ENCODE measurements at regions not wholly inside any gene's neighbourhood (a gene's known extent, or its start where the extent isn't known, plus 50 kb on each side); places are given as distances from the start of the nearest gene placed in this dataset.

DNA sequence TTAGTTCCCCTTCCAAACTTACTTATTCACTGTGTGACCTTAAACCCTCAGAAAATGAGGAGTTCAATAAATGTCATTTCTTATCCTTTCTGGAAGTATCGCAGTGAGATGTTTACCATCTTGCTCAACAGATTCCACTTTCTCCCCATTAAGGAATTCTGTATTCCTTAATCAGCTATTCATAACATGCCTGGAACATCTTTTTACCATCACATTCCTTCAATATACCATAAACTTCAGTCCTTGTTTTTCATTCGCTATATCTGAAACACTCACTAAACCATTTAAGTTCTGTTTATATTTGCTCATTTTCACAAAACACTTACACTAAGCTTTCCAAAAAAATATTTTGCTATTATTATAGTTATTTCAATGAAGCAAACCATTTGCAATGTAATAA lies 1158.6 kb downstream of the CDH12 start:
- POLR2A ChIA-PET = no interaction called here
- CTCF ChIA-PET = no interaction called here

DNA sequence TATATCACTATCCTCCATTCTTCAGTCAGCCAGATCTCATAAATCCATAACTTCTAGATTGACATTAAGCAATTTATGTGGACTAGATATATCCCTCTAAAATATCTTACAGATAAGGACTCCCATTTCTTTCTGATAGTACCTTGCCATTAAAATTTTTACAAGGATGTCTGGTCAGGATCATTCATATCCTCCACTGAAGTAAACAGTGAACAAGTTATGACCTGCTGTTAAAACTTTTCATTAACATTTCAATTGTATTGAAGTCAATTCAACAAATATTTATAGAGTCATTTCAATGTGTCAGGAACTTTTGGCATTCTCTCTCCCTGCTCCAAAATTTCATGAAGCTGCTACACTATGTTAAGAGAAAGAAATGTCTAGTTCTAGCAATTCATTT lies 1159.6 kb downstream of the CDH12 start:
- ChIA-PET POLR2A (no interaction called here), CTCF (no interaction called here)

DNA sequence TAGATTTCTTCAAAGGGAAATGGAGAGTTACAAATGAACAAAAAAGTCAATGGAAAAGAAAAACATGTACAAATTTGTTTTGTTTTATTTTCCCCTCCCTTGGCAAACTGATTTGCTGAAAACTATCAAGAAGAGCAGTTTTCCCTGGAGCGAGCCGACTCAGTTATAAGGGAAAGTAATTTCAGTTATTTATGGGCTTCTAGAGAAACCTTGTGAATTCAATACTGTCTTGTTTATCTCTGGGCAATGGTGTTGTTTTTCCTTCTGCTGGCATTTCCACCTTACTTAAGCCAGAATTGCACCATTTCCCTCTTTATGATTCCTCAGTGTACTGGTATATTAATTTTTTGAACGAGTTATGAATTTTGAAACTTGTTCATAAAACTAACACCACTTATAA lies 1163.6 kb downstream of the CDH12 start:
- CTCF ChIA-PET = interaction anchor here (0.5 kb wide), 1 partner anchor 46 kb away, joined by 3 read pairs; no protein-coding TSS in a partner anchor
- POLR2A ChIA-PET = no interaction called here

DNA sequence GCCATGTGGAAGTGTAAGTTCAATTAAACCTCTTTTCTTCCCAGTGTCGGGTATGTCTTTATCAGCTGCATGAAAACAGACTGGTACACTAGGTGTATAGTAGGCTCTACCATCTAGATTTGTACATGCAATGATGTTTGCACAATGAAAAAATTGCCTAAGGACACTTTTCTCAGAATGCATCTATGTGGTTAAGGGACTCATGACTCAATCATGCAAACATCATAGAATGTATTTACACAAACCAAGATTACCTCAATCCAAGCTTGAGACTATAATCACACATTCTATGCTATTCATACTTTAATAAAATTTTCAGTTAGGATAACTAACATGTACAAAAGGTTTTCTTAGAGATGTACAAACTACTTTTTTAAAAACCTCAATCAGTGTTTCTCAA lies 1164.5 kb downstream of the CDH12 start:
- CTCF ChIA-PET = no interaction called here
- POLR2A ChIA-PET = no interaction called here

DNA sequence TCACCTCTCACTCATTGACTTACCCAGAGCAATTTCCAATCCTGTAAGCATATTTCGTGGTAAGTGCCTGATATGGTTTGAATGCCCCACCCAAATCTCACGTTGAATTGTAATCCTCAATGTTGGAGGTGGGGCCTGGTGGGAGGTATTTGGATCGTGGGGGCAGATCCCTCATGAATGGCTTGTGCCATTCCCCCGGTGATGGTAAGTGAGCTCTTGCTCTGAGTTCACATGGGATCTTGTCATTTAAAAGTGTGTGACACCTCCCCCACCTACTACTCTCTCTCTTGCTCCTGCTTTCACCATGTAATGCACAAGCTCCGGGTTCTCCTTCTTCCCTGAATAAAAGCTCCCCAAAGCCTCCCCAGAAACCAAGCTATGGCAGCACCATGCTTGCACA lies 1165.5 kb downstream of the CDH12 start:
- ChIA-PET POLR2A (no interaction called here), CTCF (no interaction called here)

DNA sequence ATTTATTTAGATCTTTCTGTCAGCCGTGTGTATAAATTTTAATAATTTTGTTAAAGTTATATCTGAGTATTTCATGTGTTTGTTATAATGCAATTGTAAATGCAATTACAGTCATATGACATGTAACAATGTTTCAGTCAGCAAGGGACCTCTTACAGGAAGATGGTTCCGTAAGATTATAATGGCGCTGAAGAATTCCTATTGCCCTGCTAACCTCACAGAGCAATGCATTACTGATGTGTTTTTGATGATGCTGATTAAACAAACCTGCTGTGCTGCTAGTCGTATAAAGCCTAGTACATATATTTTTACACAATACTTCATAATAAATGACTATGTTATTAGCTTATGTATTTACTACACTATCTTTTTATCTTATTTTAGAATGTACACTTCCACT lies 1166.4 kb downstream of the CDH12 start:
- POLR2A ChIA-PET = no interaction called here
- CTCF ChIA-PET = no interaction called here

DNA sequence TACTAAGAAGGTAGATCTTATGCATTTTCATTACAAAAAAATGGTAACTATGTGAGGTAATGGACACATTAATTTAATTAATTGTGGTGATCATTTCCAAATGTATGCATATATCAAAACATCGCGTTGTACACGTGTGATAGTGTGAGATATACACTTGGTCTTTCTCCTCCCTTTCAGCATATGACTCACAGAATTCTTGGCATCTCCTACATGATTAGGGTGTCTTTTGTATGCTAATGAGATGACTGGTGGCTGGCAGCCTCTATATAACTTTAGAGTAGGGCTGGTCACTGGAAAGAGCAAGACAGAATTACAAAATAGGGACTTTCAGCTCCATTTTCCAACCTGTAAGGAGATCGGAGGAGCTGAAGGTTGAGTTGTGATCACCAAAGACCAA lies 1167.6 kb downstream of the CDH12 start:
- CTCF ChIA-PET = no interaction called here

DNA sequence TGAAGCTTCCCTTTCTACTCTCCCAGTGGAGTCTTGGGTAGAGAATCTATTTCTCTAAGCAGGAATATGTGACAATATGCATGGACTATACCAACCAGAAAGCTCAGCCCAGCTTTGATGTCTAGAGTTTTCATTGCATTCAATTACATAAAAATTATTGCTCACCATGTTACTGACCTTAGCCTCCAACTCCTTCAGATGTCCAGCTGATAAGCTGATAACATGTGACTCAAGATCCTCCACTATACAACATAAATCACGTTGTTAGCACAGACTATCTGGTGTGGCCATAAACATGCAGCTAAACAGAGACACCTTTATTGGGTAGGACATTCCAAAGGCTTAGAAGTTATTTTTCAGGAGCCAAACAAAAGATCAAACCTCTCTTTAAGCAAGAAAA lies 1168.2 kb downstream of the CDH12 start:
- ChIA-PET CTCF (no interaction called here), POLR2A (no interaction called here)

More for the DNA sequence above, 1167.6 kb downstream of the CDH12 start:
- POLR2A ChIA-PET = no interaction called here

DNA sequence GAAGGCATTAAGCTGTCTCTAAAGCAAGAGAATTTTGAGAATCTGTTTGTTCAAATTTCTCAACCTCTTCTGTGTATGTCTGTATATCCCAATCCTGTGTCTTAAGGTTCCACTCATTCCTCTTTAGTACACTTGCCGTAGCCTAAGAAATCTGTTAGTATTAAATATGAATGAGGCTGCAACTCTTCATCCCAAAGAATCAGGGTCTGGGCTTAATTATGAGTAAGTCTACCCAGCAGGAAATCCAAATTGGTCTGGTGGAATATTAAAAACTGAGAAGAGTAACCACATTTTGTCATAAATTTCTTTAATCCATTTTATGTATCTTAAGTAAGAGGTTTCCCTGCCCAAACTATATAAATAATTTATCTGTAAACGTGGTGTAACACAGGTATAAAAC lies 1171.2 kb downstream of the CDH12 start:
- CTCF ChIA-PET = no interaction called here
- POLR2A ChIA-PET = no interaction called here

DNA sequence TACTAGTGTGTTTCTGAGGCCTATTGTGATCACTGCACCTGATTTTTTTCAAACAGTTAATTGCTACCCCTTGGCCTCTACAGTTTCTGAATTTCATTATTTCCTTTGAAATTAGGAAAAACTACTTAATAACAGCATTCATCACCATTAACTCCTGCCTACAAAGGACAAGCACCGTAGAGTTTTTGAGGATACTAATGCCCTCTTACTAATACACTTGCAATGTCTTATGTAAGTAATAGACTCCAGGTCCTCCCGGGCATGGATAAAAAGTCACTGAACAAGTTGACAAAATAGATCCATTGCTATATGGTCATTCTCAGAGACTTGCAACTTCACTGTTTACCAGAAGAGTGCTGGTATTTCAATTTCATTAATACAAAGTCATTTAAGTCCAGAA lies 1172.5 kb downstream of the CDH12 start:
- CTCF ChIA-PET = no interaction called here
- POLR2A ChIA-PET = no interaction called here

DNA sequence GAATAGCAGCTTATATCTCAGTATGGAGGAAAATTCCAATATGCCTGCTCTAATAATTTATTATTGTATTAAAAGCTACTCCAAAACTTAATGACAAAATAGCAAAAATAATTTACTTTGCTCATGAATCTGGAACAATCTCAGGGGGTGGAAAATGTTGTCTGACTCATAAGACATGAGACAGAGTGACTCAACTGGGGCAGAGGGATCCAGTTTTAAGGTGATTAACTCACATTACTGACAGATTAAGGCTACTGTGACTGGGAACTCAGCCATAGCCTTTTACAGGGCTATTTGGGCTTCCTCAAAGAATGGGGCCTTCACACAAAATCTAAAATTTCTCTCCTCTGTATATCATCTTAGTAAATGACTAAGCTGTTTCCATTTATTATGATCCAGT lies 1172.9 kb downstream of the CDH12 start:
- CTCF ChIA-PET = no interaction called here
- POLR2A ChIA-PET = no interaction called here

DNA sequence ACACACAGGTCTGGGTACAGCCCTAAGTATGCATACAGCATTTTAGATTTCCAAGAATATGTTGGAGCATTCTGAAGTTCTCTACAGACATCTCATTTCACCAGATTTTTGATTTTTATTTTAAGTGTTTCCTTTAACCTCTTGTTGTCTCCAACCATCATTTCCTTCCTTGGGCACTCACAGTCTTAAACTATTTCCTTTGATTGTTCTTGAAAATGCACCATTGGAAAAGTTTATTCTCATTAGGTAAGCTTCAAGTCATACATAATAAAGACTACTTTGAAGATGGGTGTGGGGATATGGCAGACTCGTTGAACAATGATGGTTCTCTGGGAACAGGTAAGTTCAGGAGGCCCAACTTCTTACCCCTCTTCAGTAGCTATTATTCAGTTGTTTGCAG lies 1174.6 kb downstream of the CDH12 start:
- POLR2A ChIA-PET = no interaction called here
- CTCF ChIA-PET = no interaction called here

DNA sequence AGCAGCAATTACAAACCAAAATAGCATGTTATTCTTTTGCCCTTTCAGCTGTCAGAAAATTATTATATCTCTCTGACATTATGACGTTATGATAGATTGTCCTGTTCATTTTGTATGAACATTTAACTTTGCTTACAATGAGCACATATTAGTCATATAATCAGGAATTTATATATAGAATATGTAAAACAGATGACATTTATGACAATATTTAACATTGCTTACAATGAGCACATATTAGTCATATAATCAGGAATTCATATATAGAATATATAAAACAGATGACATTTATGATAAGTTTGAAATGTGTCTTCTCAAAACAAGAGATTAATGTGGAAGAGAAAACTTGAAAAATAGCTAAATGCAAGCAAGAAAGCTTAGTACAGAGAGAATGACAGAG lies 1180.2 kb downstream of the CDH12 start:
- CTCF ChIA-PET = no interaction called here
- POLR2A ChIA-PET = no interaction called here

DNA sequence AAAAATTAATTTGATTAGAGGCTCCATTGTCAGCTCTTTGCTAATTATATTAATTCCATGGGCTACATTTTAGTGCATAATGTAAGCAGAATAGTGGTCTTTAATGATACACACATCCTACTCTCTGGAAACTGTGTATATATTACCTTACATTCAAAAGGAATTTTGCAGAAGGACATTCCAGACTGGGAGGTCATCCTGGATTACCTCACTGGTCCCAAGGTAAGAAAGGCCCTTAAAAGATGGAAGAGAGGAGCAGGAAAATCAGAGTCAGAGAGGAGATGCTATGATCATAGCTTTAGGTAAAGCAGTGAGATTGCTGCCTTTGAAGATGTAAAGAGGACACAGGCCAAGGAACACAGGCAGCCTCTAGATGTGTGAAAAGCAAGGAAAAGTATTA lies 1180.8 kb downstream of the CDH12 start:
- ChIA-PET CTCF (no interaction called here), POLR2A (no interaction called here)

DNA sequence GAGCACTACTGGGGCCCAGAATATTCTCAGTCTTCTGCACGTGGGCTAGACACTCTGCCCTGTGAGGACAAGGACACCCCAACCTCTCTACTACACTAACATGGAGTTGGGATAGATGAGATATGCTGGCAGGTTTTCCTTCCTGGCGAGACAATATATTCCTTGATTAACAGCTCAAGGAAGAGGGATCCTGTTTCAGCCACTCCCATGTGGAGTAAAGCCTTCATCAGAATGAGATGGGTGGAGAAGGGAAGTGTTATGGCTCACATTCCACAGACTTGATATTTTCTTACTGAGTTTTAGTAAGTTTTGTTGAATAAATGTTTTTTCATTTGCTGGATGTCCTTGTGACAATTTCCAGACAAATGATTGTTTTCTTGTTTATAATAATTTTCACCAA lies 1187.6 kb downstream of the CDH12 start:
- CTCF ChIA-PET = no interaction called here
- POLR2A ChIA-PET = no interaction called here

DNA sequence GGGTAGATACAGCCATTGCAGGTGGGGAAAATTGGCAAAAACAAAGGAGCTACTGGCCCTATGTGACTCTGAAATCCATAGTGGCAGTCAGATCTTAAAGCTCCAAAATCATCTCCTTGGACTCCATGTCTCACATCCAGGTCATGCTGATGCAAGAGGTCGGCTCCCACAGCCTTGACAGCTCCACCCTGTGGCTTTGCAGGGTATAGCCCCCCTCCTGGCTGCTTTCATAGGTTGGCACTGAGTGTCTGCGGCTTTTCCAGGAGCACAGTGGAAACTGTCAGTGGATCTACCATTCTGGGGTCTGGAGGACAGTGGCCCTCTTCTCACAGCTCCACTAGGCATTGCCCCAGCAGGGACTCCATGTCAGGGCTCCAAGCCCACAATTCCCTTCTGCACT lies 1190.1 kb downstream of the CDH12 start:
- ChIA-PET POLR2A (no interaction called here), CTCF (no interaction called here)

DNA sequence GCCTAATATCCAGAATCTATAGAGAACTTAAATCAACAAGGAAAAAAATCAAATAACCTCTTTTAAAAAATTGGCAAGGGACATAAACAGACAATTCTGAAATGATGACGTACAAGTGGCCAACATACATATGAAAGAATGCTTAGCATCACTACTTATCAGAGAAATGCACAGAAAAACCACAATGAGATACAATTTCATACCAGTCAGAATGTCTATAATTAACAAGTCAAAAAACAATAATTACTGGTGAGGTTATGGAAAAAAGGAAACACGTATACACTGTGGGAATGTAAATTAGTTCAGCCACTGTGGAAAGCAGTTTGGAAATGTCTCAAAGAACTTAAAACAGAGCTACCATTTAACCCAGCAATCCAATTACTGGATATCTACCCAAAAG lies 1192.0 kb downstream of the CDH12 start:
- POLR2A ChIA-PET = no interaction called here
- CTCF ChIA-PET = no interaction called here

DNA sequence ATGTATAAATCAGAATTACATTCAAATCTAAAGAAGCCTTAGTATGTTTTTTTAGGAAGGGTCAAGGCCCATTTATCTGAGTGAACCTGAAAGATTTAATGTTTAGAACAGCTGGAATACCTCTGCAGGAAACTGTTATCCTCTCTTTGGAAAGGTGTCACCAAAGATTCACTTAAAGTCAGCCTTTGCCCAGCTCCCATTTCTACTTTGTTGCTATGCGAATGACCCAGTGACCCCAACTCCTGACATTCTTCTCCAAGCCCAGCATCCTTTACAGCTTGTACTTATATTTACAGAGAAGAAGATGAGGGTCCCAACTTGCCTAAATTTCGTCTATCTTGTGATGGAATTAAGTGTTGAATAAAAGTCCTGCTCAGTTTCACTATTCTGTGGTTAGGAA lies 1198.6 kb downstream of the CDH12 start:
- ChIA-PET CTCF (no interaction called here), POLR2A (no interaction called here)

DNA sequence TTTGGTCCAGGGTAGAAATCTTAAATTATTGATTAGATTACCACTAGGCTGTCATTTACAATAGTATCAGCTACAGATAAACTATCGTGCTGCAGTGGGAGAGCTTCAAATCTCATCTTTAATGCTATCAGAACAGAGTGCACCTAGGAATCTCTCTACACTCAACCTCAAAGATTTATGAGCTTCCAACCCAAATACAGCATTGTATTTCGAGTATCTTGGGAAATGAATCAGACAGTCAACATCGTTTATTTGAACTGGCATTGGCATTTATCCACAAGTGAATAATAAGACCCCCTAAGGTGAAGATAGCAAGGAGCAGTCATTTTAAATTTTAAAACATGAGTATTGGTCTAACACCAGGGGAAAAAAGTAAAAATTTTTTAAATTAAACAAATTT lies 1203.2 kb downstream of the CDH12 start:
- POLR2A ChIA-PET = no interaction called here

DNA sequence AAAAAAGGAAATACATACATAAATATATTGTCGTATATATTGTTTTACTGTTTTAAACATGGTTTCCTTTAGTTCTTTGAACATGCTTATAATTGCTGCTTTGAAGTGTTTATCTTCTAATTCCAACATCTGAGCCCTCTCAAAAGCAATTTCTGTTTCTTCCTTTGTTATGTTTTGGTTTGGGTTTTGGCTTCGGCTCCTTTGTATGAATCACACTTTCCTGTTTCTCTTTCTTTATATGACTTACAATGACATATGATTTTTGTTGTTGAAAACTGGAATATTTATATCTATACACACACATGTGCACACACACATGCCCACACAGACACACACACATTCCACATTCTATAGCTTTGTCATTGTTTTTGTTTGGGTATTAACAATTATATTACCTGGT lies 1206.7 kb downstream of the CDH12 start:
- ChIA-PET CTCF (no interaction called here), POLR2A (no interaction called here)

More for the DNA sequence above, 1203.2 kb downstream of the CDH12 start:
- CTCF ChIA-PET = no interaction called here

DNA sequence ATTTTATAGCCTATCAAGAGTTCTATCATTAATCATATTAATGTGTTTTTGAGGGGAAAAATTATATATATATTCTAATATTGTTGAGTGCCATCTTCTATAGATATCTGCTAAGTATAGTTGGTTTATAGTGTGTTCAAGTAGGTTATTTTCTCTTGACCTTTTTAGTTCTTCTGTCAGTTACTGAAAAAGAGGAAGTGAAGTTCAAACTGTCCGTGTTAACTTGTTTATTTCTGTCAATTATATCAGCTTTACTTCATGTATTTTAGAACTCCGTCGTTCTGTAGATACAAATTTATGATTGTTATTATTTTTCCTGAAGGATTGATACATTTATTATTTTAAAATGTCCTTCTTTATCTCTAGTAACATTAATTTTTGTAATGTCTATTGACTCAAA lies 1209.1 kb downstream of the CDH12 start:
- CTCF ChIA-PET = interaction anchor here (0.6 kb wide), 1 partner anchor 181 kb away, joined by 3 read pairs; no protein-coding TSS in a partner anchor

DNA sequence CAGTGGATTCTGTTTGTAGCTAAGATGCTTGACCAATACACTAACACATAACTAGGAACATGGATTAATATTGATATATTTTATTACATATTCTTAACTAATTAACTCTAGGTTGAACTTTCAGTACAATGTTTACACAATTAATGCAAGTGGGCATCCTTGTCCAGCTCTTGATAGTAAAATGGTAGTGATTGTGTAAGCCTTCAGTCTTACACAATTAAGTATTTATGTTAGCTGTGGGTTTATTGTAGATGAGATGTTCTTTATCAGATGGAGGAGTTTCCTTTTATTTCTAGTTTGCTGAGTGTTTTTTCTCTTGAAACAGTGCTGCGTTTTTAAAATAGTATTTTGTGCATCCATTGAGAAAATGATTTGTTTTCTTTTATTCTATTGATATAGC lies 1210.8 kb downstream of the CDH12 start:
- POLR2A ChIA-PET = no interaction called here

More for the DNA sequence above, 1209.1 kb downstream of the CDH12 start:
- POLR2A ChIA-PET = no interaction called here

DNA sequence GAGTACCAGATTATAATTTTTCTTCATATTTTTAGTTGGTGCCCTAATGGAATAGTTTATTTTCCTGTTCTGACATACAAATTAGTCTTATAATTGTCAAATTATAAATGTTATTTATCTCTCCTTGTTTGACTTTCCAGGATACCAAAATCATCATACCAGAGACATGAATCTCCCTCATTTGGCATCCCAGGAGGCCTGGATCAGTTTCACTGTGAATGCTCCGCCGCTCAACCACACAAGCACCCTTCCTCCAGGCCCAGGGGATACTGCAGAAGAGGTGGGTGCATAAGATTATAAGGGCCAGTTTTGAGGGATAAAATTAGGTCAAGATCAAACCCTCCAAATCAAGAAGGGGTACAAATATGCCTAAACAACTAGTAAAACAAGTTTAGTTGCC lies 1229.3 kb downstream of the CDH12 start:
- CTCF ChIA-PET = no interaction called here
- POLR2A ChIA-PET = no interaction called here

More for the DNA sequence above, 1210.8 kb downstream of the CDH12 start:
- CTCF ChIA-PET = no interaction called here

All from activated CD8-positive, alpha-beta memory T cell treated with anti-CD3 and anti-CD28 coated beads for 36 hours (primary cell).